ENCODE measurements at regions not wholly inside any gene's neighbourhood (a gene's known extent, or its start where the extent isn't known, plus 50 kb on each side); places are given as distances from the start of the nearest gene placed in this dataset.

- TF ChIP-seq, protein P1, sequence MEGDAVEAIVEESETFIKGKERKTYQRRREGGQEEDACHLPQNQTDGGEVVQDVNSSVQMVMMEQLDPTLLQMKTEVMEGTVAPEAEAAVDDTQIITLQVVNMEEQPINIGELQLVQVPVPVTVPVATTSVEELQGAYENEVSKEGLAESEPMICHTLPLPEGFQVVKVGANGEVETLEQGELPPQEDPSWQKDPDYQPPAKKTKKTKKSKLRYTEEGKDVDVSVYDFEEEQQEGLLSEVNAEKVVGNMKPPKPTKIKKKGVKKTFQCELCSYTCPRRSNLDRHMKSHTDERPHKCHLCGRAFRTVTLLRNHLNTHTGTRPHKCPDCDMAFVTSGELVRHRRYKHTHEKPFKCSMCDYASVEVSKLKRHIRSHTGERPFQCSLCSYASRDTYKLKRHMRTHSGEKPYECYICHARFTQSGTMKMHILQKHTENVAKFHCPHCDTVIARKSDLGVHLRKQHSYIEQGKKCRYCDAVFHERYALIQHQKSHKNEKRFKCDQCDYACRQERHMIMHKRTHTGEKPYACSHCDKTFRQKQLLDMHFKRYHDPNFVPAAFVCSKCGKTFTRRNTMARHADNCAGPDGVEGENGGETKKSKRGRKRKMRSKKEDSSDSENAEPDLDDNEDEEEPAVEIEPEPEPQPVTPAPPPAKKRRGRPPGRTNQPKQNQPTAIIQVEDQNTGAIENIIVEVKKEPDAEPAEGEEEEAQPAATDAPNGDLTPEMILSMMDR (IDR thresholded peaks at IDR 0.05; ENCODE audit: extremely low read depth in 1 of 2, insufficient read depth in 1 of 2, low read depth in 1 of 2, low read length in 2 of 2), result no peak
- TF ChIP-seq FOS (IDR thresholded peaks at IDR 0.05; ENCODE audit: borderline replicate concordance, insufficient read depth, low read length) (no peak), POLR2A (IDR thresholded peaks at IDR 0.05; ENCODE audit: low read depth, low read length) (no peak), POLR2AphosphoS5 (IDR thresholded peaks at IDR 0.05; ENCODE audit: insufficient read depth, low read depth, low read length) (no peak)
- TF ChIP-seq, protein P2, sequence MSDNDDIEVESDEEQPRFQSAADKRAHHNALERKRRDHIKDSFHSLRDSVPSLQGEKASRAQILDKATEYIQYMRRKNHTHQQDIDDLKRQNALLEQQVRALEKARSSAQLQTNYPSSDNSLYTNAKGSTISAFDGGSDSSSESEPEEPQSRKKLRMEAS (IDR thresholded peaks at IDR 0.05; ENCODE audit: insufficient read depth, insufficient read length), result no peak
Measured at GRCh38 chr5:34496260-34496691, 159.9 kb upstream of the RAI14 start.
